Common myeloid progenitor, CD34-positive (primary cell): ENCODE measurements at regions not wholly inside any gene's neighbourhood (a gene's known extent, or its start where the extent isn't known, plus 50 kb on each side); places are given as distances from the start of the nearest gene placed in this dataset.
"Not testable (repeated sequence)": the region's sequence is repeated elsewhere in the genome, so short reads cannot be mapped to it uniquely, and the experiment has no call there.

ENCODE experiments used
- CTCF ChIA-PET: fragments of 350-600 bp; sonication (Branson Sonifier 250); formaldehyde crosslinking; loops from one replicate; lab custom pipeline; 2021; ENCODE audit warnings: antibody characterized with exemption; lab: Charles Lee
- POLR2A ChIA-PET: fragments of 350-600 bp; sonication (Branson Sonifier 250); formaldehyde crosslinking; loops from one replicate; lab custom pipeline; 2021; ENCODE audit warnings: antibody characterized with exemption; lab: Charles Lee
- DNase-seq, 3 donors: peaks; one replicate each; pipeline versions ENCODE4 v3.0.0 to v3.0.0-alpha.2; 2013
- H3K27ac ChIP-seq, 2 experiments: 1 replicate in 1 of 2; 2 replicates in 1 of 2; pipeline ENCODE4 v1.7.0; 2013; ENCODE audit warnings: inconsistent platforms in 2 of 2, low read length in 2 of 2, mild to moderate bottlenecking in 2 of 2, low read depth in 1 of 2, moderate library complexity in 1 of 2; ENCODE audit not compliant: severe bottlenecking in 2 of 2, insufficient read depth in 1 of 2, poor library complexity in 1 of 2
- H3K27me3 ChIP-seq, 5 experiments: replicated peaks in 2 of 5; 1 replicate in 3 of 5; 2 replicates in 2 of 5; pipeline versions ENCODE4 v1.6.1 to v1.7.0; 2013; ENCODE audit warnings: low read length in 4 of 5, mild to moderate bottlenecking in 2 of 5, moderate library complexity in 2 of 5, inconsistent platforms in 1 of 5; ENCODE audit not compliant: insufficient read depth in 5 of 5, control insufficient read depth in 4 of 5
- H3K36me3 ChIP-seq, 4 experiments: 1 replicate in 2 of 4; 2 replicates in 2 of 4; pipeline versions ENCODE4 v1.6.1 to v1.7.0; 2013; ENCODE audit warnings: low read length in 3 of 4, control low read depth in 1 of 4, mild to moderate bottlenecking in 1 of 4; ENCODE audit not compliant: control insufficient read depth in 4 of 4, insufficient read depth in 4 of 4
- H3K4me1 ChIP-seq, 4 experiments: 1 replicate in 3 of 4; 2 replicates in 1 of 4; pipeline versions ENCODE4 v1.6.1 to v1.7.1; 2013; ENCODE audit warnings: low read length in 3 of 4, mild to moderate bottlenecking in 3 of 4, control low read depth in 1 of 4, inconsistent platforms in 1 of 4, moderate library complexity in 1 of 4; ENCODE audit not compliant: control insufficient read depth in 4 of 4, insufficient read depth in 4 of 4; ENCODE audit errors: control extremely low read depth in 1 of 4
- H3K4me3 ChIP-seq, 7 experiments: 1 replicate in 4 of 7; 2 replicates in 3 of 7; pipeline versions ENCODE4 v1.5.1 to v1.7.0; 2013; ENCODE audit warnings: mild to moderate bottlenecking in 7 of 7, low read length in 6 of 7, moderate library complexity in 6 of 7, inconsistent platforms in 2 of 7, low read depth in 2 of 7, control low read depth in 1 of 7; ENCODE audit not compliant: insufficient read depth in 4 of 7, control insufficient read depth in 1 of 7; ENCODE audit errors: extremely low read depth in 1 of 7
- H3K9me3 ChIP-seq, 5 experiments: 1 replicate in 4 of 5; 2 replicates in 1 of 5; pipeline versions ENCODE4 v1.6.1 to v1.7.1; 2013; ENCODE audit warnings: low read length in 4 of 5, mild to moderate bottlenecking in 2 of 5, inconsistent platforms in 1 of 5, low read depth in 1 of 5, moderate library complexity in 1 of 5; ENCODE audit not compliant: control insufficient read depth in 4 of 5, insufficient read depth in 2 of 5; ENCODE audit errors: control extremely low read depth in 1 of 5
- WGBS: methylation state at CpG from one replicate; pipeline ENCODE4 v1.1.5; 2013; ENCODE audit not compliant: insufficient coverage; 5-methylcytosine and 5-hydroxymethylcytosine counted together

- Histone ChIP-seq H3K36me3 (no peaks in the 10 kb centered on the region), H3K27me3 (peaks cover 0 to 7% (median 2%) of the 10 kb centered on the region in 5 experiments), H3K4me3 (no peak overlapping the region), H3K4me1 (peaks cover 16 to 25% (median 22%) of the 10 kb centered on the region in 4 experiments), H3K9me3 (peaks cover 0 to 29% (median 24%) of the 10 kb centered on the region in 5 experiments), H3K27ac (no peak overlapping the region)
- POLR2A ChIA-PET = no interaction called here
- CTCF ChIA-PET = no interaction called here
- no peak for DNase-seq
- 100% methylated on average over 1 of the region's 4 CpGs for WGBS
Observed at GRCh38 chr12:67484791-67485480, 163.6 kb upstream of the DYRK2 start.

GRCh38 chr12:67486671-67487070, 161.9 kb upstream of the DYRK2 start:
- no peak overlapping the region for H3K4me3 ChIP-seq
- no peaks in the 10 kb centered on the region for H3K36me3 ChIP-seq
- H3K4me1 ChIP-seq = peaks cover 16 to 25% (median 22%) of the 10 kb centered on the region in 4 experiments
- POLR2A ChIA-PET = no interaction called here
- 94% methylated on average over 2 of the region's 2 CpGs for WGBS
- peaks cover 0 to 2% (median 0%) of the 10 kb centered on the region in 5 experiments for H3K27me3 ChIP-seq
- peaks cover 0 to 46% (median 26%) of the 10 kb centered on the region in 5 experiments for H3K9me3 ChIP-seq
- CTCF ChIA-PET = interaction anchor here (0.8 kb wide), 1 partner anchor 18 kb away, joined by 3 read pairs; no protein-coding TSS in a partner anchor
- no peak overlapping the region for H3K27ac ChIP-seq
- no peak for DNase-seq

- H3K27ac ChIP-seq, DNase-seq, CTCF ChIA-PET, H3K4me3 ChIP-seq, POLR2A ChIA-PET, H3K27me3 ChIP-seq, H3K36me3 ChIP-seq: not testable (repeated sequence)
- peaks cover 8 to 13% (median 12%) of the 10 kb centered on the region in 4 experiments for H3K4me1 ChIP-seq
- 100% methylated on average over 4 of the region's 4 CpGs for WGBS
- peaks cover 0 to 52% (median 32%) of the 10 kb centered on the region in 5 experiments for H3K9me3 ChIP-seq
Observed at GRCh38 chr12:67488349-67488748, 160.2 kb upstream of the DYRK2 start.

- H3K4me3 ChIP-seq = no peak overlapping the region
- H3K27me3 ChIP-seq = no peaks in the 10 kb centered on the region
- no peaks in the 10 kb centered on the region for H3K36me3 ChIP-seq
- POLR2A ChIA-PET = no interaction called here
- WGBS = 100% methylated on average over 3 of the region's 3 CpGs
- peaks cover 0 to 52% (median 32%) of the 10 kb centered on the region in 5 experiments for H3K9me3 ChIP-seq
- CTCF ChIA-PET = no interaction called here
- no peak for DNase-seq
- H3K27ac ChIP-seq = no peak overlapping the region
- peaks cover 4 to 6% (median 6%) of the 10 kb centered on the region in 4 experiments for H3K4me1 ChIP-seq
Observed at GRCh38 chr12:67489007-67489406, 159.5 kb upstream of the DYRK2 start.

GRCh38 chr12:67496581-67496980, 152.0 kb upstream of the DYRK2 start:
- CTCF ChIA-PET = no interaction called here

GRCh38 chr12:67498991-67499390, 149.6 kb upstream of the DYRK2 start:
- Histone ChIP-seq H3K4me1 (peaks cover 0 to 12% (median 9%) of the 10 kb centered on the region in 4 experiments), H3K9me3 (no peaks in the 10 kb centered on the region), H3K4me3 (no peak overlapping the region), H3K27ac (no peak overlapping the region), H3K36me3 (no peaks in the 10 kb centered on the region), H3K27me3 (no peaks in the 10 kb centered on the region)
- peak; percentile 20 to 76 (median 70) for DNase-seq
- ChIA-PET POLR2A (interaction anchor here (0.6 kb wide), 1 partner anchor 26 kb away, joined by 3 read pairs; no protein-coding TSS in a partner anchor), CTCF (interaction anchor here (1.5 to 1.6 kb wide), 2 partner anchors 9 to 20 kb away, joined by 3 read pairs; no protein-coding TSS in a partner anchor)
- WGBS = 0% methylated on average over 1 of the region's 1 CpG

More at GRCh38 chr12:67496581-67496980, 152.0 kb upstream of the DYRK2 start:
- POLR2A ChIA-PET = no interaction called here
- 86% methylated on average over 1 of the region's 2 CpGs for WGBS
- Histone ChIP-seq H3K4me1 (peaks cover 0 to 8% (median 8%) of the 10 kb centered on the region in 4 experiments), H3K36me3 (no peaks in the 10 kb centered on the region), H3K27ac (no peak overlapping the region), H3K27me3 (no peaks in the 10 kb centered on the region), H3K4me3 (no peak overlapping the region), H3K9me3 (peaks cover 0 to 7% (median 2%) of the 10 kb centered on the region in 5 experiments)
- DNase-seq = no peak

GRCh38 chr12:67501362-67501761, 147.2 kb upstream of the DYRK2 start:
- H3K9me3 ChIP-seq = no peaks in the 10 kb centered on the region
- H3K27me3 ChIP-seq = no peaks in the 10 kb centered on the region
- no peak overlapping the region for H3K4me3 ChIP-seq
- H3K27ac ChIP-seq = no peak overlapping the region
- POLR2A ChIA-PET = interaction anchor here (0.5 kb wide), 1 partner anchor 1786 kb away, joined by 6 read pairs; no protein-coding TSS in a partner anchor
- H3K4me1 ChIP-seq = peaks cover 0 to 17% (median 13%) of the 10 kb centered on the region in 4 experiments
- H3K36me3 ChIP-seq = no peaks in the 10 kb centered on the region
- 17% methylated on average over 1 of the region's 2 CpGs for WGBS
- DNase-seq = no peak
- CTCF ChIA-PET = no interaction called here
